ENCODE measurements at regions not wholly inside any gene's neighbourhood (a gene's known extent, or its start where the extent isn't known, plus 50 kb on each side); places are given as distances from the start of the nearest gene placed in this dataset.

DNA sequence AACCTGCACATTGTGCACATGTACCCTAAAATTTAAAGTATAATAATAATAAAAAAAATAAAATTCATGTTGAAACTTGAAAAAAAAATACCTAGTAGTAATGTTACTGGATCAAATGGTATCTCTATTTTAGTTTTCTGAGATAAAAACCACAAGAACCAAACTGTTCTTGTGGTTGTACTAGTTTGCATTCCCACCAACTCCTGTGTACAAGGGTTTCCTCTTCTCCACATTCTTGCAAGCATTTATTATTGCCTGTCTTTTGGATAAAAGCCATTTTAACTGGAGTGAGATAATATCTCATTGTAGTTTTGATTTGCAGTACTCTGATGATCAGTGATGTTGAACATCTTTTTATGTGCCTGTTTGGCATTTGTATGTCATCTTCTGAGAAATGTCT lies 177.7 kb downstream of the KIF20B start:
- DNase-seq (ENCODE audit: low read depth in 2 of 3, low spot score in 2 of 3), result no peak

DNA sequence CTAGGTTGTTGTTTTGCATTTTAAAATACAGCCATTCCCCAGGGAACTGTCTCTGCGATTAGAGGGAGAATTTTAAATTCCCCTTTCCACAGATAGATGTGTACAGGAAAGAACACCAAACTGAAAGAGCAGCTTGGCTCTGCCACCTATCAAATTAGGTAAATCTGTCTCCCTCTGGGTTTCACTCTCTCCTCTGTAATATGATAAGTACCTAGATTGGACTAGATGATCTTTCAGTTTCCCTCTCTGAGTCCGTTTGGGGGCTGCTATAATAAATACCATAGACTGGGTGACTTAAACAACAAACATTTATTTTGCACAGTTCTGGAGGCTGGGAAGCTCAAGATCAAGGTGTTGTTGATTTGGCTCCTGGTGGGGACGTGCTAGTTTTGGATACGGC lies 186.0 kb downstream of the KIF20B start:
- DNase-seq (ENCODE audit: low read depth in 2 of 3, low spot score in 2 of 3), result no peak

DNA sequence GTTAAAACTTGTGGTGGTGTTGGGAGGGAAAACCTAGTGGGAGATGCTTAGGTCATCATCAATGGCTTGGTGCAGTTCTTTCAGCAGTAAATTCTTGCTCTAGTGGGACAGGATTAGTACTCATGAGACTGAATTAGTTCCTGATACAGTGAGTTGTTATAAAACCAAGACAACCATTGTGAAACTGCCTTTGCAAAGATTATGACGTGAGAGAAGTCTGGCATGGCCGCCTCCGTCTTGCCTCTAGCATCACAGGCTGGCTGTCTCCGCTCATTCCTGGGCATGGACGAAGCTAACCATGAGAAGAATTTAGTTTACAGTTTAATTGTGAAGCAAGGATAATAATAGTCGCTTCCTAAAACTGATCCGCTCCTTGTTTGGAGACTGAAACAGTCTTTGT lies 186.4 kb downstream of the KIF20B start:
- DNase-seq (ENCODE audit: low read depth in 2 of 3, low spot score in 2 of 3), result no peak

DNA sequence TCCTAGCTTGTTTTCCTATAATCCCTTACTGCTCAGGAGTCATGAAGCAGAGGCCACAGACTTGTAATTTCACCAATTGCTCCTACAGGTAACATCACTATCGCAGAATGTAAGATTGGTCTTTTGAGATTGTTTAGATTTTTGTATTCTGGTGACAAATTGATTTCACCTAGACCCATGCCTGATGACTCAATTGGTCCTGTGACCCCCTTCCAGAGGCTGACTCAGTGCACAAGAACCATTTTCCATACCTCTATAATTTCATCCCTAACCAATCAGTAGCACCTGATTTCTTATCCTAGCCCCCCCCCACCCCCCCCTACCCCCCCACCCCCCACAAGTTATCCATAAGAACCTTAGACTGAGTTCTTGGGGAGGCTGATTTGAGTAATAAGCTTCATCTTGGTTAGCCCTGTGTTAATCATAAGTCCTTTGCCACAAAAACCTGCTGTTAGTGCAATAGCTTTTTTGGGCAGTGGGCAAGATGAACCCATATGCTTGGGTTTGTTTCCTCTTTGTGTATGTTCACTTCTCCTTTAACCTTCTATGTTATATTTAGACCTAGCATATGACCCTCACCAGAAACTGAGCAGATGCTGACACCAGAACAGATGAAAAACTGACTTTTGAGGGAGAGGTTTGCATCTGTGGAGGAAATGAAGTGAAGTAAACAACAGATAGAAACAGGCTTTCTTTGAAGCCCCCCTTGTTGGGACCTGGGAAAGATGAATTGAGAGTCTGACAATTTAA lies 187.1 kb downstream of the KIF20B start:
- peak in 2 of 3 donors; percentile 20 to 55 for DNase-seq (ENCODE audit: low read depth in 2 of 3, low spot score in 2 of 3)

DNA sequence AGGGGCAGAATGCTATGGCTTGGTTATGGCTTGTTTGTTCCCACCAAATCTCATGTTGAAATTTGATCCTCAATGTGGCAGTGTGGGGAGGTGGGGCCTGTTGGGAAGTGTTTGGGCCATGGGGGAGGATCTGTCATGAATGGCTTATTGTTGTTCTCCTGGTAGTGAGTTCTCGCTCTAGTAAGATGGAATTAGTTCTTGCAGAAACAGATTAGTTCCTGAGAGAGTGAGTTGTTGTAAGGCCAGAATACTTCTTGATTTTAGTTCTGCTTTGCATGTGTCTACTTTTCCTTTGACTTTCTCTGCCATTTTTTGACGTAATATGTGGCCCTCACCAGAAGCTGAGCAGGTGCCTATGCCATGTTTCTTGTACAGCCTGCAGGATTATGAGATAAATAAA lies 188.2 kb downstream of the KIF20B start:
- no peak for DNase-seq (ENCODE audit: low read depth in 2 of 3, low spot score in 2 of 3)

DNA sequence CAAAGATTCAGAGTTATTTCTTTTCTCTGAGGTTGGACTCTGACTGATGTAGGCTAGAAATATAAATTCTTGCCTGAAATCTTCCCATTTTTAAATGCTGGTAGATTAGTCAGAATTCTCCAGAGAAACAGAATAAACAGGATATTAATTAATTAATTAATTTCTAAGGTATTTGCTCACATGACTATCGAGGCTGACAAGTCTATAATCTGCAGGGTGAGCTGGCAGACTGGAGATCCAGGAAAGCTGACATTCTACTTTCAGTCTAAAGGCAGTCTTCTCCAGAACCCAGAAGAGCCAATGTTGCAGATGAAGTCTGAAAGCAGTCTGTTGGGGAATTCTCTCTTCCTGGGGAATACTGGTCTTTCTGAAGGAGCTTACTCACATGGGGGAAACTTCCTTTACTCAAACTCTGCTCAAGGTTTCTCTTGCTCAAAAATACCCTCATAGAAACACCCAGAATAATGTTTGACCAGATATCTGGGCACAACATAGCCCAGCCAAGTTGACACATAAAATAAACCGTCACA lies 189.7 kb downstream of the KIF20B start:
- DNase-seq (ENCODE audit: low read depth in 2 of 3, low spot score in 2 of 3), result no peak

DNA sequence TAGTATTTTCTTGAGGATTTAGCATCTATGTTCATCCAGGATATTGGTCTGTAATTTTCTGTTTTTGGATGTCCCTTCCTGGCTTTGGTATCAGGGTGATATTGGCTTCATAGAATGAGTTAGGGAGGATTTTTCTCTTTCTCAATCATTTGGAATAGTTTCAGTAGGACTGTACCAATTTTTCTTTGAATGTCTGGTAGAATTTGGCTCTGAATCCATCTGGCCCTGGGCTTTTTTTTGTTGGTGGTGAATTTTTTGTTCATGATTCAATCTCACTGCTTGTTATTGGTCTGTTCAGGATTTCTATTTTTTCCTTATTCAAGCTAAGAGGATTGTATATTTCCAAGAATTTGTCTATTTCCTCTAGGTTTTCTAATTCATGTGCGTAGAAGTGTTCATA lies 192.7 kb downstream of the KIF20B start:
- no peak for DNase-seq (ENCODE audit: low read depth in 2 of 3, low spot score in 2 of 3)

DNA sequence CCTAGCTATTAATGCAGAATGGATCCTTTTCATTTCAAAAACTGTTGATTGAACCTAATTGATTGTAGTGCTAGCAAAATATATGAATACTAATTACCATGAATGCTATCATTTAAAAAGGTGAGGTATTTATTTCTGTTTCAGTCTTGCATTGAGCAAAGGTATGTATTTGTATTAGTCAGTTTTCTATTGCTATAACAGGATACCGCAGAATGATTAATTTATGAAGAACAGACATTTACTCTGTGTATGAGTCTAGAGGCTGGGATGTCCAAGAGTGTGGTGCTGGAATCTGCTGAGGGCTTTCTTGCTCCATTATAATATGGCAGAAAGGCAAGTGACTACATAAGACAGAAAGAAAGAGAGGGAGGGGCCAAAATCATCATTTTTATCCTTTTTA lies 199.2 kb downstream of the KIF20B start:
- no peak for DNase-seq (ENCODE audit: low read depth in 2 of 3, low spot score in 2 of 3)

DNA sequence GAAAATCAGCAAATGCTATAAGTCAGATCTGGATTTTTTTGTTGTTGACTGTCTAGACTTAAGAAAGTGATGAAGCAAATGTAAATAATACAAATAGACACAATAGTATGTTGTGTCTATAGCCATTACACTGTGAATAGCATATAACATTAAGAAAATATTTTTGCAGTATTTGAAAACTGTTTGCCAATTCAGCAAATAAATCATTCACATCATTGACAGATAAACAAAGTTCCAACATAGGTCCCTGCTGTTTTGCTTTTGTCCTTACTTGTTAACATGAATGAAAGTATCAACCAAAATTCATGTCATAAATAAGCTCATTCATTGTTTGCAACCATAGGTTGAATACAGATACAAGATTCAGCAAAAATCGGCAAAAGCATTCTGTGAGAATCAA lies 200.5 kb downstream of the KIF20B start:
- DNase-seq (ENCODE audit: low read depth in 2 of 3, low spot score in 2 of 3), result no peak

DNA sequence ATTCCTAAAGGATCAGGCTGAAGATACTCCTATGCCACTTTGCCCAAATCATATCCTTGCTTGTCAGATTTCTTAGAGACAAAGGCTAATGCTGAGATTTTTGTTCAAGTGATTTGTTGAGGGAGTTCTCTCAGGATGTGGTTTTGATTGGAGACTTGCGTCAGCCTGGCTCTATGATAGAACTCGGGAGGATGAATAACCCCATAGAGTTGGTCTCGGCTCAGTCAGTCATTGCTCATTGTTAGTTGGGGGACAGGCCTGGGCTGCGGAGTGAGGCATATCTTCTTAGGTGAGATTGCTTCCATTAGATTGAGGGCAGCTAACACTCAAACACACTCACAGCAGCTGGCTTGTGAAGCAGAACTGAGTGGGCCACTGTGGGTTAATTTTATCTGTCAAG lies 203.4 kb downstream of the KIF20B start:
- no peak for DNase-seq (ENCODE audit: low read depth in 2 of 3, low spot score in 2 of 3)

DNA sequence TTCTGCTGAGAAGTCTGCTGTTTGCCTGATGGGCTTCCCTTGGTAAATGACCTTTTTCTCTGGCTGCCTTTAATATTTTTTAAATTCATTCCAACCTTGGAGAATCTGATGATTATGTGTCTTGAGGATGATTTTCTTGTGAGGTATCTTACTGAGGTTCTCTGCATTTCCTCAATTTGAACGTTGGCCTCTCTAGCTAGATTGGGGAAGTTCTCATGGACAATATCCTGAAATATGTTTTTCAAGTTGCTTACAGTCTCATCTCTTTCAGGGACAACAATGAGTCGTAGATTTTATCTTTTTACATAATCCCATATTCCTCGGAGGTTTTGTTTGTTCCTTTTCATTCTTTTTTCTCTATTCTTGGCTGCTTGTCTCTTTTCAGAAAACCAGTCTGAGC lies 208.4 kb downstream of the KIF20B start:
- no peak for DNase-seq (ENCODE audit: low read depth in 2 of 3, low spot score in 2 of 3)

DNA sequence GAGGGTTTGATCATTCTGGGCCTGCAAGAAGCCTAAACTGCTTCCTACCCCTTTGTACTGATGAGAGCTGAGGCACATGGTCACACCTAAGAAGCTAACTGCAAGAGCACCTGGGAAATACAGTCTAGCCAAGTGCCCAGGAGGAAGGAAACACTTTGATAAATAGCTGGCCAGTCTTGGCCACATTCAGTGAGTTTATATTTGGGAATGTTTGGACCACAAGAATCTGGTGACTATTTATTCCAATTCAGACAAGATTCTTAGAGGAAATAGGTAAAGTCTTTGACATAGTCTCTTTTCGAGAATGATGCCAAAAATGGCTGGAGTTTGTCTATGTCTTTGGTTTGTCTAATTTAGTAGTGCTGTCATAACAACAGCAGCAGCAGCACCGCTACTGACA lies 213.6 kb downstream of the KIF20B start:
- DNase-seq (ENCODE audit: low read depth in 2 of 3, low spot score in 2 of 3), result no peak

DNA sequence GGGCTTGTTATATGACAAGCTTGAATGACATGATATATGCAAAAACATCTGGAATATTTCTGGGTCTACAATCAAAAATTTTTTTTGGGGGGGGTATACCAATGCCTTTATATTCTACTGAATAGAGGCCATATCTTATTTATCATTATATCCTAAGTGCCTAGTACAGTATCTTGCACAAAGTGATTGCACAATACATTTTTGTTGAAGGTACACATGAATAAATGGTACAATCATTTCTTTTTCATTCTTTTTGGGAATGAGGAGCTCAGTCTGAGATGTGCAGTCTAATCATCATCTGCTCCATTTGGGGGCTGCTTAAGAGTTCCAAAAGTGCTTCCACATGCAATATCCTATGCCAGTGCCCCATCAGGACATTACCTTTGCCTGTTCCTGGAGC lies 214.6 kb downstream of the KIF20B start:
- DNase-seq (ENCODE audit: low read depth in 2 of 3, low spot score in 2 of 3), result no peak

DNA sequence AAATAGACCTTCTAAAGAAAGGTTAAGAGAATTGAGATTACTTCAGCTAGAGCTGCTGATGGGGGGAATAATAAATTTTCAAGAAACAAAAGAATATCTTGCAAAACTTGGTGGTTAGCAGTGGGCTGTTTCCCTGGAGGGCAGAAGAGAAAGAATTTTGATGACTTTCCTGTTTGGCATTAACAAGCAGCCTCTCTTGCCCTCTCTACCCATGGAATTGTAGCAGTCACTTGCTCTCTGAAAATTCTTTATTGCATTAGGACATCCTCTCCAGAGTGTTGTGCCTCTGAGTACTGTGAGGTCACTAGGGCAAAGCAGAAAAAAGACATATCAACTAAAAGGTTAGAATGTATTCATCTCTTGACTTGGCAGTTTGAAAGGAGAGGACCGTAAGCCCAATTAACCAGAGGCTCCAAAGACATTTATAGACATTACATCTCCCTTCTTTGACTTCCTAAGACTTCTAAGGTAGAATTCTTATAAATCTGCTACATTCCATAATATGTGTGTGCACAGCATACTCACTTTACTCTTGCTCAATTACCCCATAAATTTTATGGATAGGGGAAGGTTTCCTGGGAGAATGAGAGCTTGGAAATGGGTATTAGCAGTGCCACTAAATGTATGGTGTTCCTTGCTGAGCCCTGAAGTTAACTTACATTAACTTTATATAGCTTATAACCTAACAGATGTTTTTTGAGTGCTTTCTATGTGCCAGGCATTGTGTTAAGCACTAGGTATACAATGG lies 215.3 kb downstream of the KIF20B start:
- DNase-seq (ENCODE audit: low read depth in 2 of 3, low spot score in 2 of 3), result no peak

DNA sequence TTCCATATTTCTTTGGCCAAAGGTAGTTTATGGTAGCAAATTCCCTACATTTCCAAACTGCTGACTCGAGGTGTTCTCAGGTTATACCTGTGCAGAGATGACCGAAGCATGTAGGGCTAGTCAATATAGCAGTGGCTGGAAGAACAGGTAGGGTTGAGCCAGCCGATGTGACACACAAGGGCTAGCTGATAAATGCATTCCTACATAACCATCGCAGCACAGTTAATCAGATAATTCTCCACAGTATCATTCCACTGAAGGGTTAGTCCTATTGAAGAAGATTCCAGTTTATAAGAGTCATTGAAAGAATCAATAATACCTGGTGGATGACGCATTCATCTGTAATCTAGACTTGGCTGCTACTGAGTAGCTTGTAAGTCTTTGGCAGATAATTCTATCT lies 220.0 kb downstream of the KIF20B start:
- no peak for DNase-seq (ENCODE audit: low read depth in 2 of 3, low spot score in 2 of 3)

DNA sequence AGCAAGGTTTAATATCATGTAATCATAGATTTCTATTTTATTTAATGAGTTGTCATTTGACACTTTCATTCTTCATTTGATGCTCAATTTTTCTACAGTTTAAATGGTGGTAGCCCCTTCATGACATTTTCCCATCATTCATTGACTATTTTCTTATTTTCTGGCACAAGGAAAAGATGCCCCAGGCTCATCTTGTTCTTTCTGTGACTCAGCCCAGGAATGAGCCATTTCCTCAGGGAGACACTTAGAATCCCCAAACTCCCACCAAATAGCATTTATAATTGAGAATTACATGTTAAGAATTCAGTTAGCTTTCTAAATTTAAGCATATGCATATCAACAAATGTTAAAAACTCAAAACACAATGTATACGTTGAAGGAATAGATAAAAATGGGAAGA lies 222.3 kb downstream of the KIF20B start:
- no peak for DNase-seq (ENCODE audit: low read depth in 2 of 3, low spot score in 2 of 3)

DNA sequence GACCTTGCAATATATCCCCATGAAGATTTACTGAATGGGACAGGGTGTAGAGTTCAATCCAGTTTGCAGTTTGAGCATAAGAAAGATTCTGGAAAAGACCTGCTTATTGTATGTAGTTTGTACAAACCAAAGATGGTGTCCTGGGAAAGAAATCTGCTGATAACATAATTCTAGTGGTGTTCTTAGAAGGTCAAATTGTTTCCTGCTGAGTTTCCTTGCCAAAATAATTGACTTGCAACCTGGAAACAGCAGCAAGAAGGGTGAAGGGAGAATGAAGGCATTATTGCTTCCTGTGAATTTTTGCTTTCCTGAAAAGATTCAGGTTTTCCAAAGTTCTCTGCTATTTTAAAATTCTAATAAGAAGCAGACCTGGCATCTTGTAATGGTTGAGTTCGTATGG lies 222.9 kb downstream of the KIF20B start:
- no peak for DNase-seq (ENCODE audit: low read depth in 2 of 3, low spot score in 2 of 3)

DNA sequence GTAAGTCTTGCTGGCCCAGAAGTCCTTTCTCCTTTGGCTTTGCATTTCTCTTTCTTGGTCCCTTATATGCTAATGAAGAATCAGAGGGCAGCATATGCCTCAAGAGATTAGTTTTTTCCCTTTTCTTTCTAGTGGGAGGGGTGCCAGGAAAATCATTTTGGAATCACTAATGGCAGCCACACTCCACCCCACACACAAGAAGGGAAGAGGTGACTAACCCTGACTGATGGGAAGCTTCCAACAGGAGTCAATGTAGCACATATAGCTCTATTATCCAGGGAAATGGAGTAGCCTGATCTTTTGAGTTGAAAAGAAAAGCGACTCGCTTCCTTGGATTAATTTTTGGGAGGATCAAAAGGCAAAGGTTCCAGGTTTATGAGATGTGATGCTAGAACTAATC lies 225.3 kb downstream of the KIF20B start:
- DNase-seq (ENCODE audit: low read depth in 2 of 3, low spot score in 2 of 3), result no peak

DNA sequence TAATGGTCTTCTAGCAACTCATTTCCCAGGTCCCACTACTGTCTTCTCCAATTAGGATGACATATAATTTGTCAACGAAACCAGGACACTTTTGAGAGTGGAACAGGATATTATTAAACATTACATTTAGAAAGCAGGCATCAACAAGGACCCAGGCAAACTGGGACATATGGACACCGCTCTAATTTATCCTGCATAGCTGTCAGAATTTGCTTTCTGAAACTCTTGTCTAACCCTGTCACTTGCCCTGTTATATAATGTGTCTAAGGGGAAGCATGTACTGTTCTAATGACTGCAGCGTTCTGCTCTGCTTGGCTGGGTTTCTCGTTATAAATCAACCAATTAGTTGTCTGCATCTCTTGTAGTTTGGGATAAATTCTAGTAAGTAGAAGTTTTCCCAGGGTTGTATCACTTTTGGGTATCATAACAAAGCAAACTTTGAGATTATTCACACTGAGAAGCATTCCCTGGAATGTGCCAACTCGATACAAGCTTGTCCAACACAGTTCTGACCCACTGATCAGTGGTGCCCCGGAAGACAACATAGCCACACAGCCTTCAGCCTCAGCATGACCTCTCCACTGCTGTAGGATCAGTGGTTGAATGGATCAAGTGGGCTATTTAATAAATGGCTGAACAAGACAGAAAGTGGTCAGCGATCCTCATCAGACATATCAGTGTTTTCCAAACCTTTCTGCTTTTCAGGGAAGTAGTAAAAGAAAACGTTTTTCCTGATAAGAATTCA lies 228.1 kb downstream of the KIF20B start:
- DNase-seq (ENCODE audit: low read depth in 2 of 3, low spot score in 2 of 3), result no peak

DNA sequence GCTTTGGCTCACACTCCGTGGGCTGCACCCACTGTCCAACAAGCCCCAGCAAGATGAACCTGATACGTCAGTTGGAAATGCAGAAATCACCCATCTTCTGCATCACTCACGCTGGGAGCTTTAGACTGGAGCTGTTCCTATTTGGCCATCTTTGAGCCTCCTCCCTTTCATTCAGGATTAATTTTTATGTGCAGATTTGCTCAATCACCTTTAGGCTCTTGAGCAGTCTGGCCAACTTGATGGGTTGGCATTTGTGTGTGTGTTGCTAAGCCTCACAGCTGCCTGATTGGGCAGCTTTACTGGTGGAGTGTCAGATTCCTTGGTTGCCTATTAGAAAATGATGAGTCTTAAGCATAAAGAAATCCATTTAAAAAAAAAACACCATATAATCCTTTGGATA lies 236.1 kb downstream of the KIF20B start:
- DNase-seq (ENCODE audit: low read depth in 2 of 3, low spot score in 2 of 3), result no peak

DNA sequence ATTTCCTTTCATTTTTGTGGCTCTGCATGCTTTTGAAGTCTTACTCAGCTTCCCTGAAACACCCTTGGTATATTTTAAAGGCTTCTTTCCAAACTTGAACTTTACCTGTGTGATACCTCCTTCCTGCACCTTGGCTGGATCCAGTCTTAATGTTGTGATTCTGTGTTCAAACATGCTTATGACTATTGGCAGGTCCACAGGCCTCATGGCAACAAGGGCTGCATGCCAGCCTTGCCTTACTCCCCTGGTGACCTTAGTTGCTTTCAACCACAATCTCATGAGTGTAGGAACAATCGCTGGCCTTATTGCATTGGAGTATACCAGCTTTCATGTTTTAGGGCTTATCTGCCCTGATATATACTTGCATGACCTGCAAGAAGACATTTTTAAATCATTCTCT lies 238.7 kb downstream of the KIF20B start:
- no peak for DNase-seq (ENCODE audit: low read depth in 2 of 3, low spot score in 2 of 3)

DNA sequence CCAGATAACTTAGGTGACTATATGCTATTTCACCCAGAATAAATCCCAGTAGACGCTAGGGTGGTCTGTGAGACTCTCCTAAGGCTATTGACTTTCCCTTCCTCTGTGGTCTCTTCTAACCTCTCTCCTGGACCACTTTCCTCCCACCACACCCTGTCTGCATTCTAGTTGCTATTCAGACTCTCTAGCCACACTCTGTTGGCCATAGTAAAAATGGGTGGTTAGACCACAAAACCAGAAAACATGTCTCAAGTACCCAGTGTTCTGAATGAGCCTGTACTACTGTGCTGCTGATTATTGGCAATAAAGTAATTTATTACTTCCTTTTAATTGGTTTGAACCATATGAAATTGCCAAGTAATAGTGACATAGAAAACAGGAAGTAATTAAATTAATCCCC lies 240.8 kb downstream of the KIF20B start:
- no peak for DNase-seq (ENCODE audit: low read depth in 2 of 3, low spot score in 2 of 3)

Data from hematopoietic multipotent progenitor cell (in vitro differentiated cells).